ENCODE measurements at regions not wholly inside any gene's neighbourhood (a gene's known extent, or its start where the extent isn't known, plus 50 kb on each side); places are given as distances from the start of the nearest gene placed in this dataset.

DNA sequence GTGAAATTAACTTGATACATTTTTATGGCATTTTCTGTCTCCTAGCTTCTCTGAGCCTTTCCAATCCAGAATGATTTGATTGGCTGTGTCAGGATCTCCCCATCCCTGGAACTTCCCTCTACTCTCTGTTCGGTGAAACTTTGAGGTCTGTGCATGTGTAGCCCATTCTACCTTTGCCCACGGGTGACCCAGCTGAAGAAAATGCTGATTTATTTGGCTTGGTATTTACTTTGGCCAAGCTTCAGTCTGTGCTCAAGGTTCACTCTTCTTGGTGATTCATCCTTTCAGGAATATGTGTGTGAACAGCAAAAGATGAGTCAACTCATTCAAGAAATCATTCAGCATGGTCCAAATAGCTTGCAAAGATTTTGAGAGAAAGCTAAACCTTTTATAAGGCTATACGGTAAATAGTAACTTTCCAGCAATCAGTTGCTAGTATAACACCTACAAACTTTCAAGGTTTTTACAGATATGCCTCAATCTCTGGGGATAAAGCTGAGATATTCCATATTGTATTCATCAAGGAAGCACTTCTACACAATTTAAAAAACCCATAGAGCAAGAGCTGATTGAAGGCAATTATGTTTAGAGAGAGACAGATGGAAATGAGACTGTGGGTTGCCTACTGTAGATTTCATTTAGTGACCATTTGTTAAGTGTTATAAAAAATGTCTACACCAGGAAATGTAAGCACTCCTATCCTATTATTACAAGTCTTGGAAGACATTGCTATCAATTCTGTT, 233.9 kb upstream of the CXXC4 start:
- DNase-seq (ENCODE audit: low read depth in 1 of 2, low spot score in 2 of 2) = no peak
- no peak overlapping the region for H2AFZ ChIP-seq (ENCODE audit: low read length)
- no peak overlapping the region for H3K4me2 ChIP-seq (ENCODE audit: insufficient read depth in 1 of 2, low read depth in 2 of 2, low read length in 2 of 2)
- 91% methylated on average over 3 of the region's 3 CpGs; no CpG with 5 or more reads in 1 of the 2 experiments for WGBS, 2 experiments (ENCODE audit: extremely low coverage in 1 of 2, insufficient coverage in 1 of 2, insufficient read length in 1 of 2, insufficient replicate concordance in 2 of 2, low coverage in 1 of 2, low lambda C conversion rate in 2 of 2, missing lambda C conversion rate in 1 of 2)
- POLR2A ChIA-PET (ENCODE audit: partially characterized antibody) = no interaction called here
- H3K18ac ChIP-seq (ENCODE audit: extremely low read depth, low read length) = no peak overlapping the region
- H4K20me1 ChIP-seq (replicated peaks in 1 of 2; ENCODE audit: control insufficient read depth in 1 of 2, insufficient read depth in 2 of 2, low read length in 2 of 2) = no peaks in the 10 kb centered on the region
- H3K4me1 ChIP-seq (replicated peaks in 1 of 4; ENCODE audit: control insufficient read depth in 3 of 4, insufficient read depth in 4 of 4, low read length in 3 of 4) = no peaks in the 10 kb centered on the region
- no peak overlapping the region for H2BK12ac ChIP-seq (ENCODE audit: low read depth, low read length)
- no peaks in the 10 kb centered on the region for H3K79me2 ChIP-seq (ENCODE audit: control insufficient read depth in 1 of 2, insufficient read depth in 2 of 2, low read length in 2 of 2)
- H2BK15ac ChIP-seq (ENCODE audit: low read length) = no peak overlapping the region
- H4K8ac ChIP-seq (ENCODE audit: extremely low read depth, insufficient read depth, low read length) = no peak overlapping the region
- no peak overlapping the region for H3K4me3 ChIP-seq (ENCODE audit: extremely low read depth in 1 of 4, insufficient read depth in 2 of 4, low read depth in 3 of 4, low read length in 4 of 4)
- no peak for FAIRE-seq
- no peak overlapping the region for H2AK5ac ChIP-seq (ENCODE audit: low read depth, low read length)
- H2BK20ac ChIP-seq (ENCODE audit: low read length) = no peak overlapping the region
- H4K91ac ChIP-seq (replicated peaks; ENCODE audit: insufficient read length, low read length) = no peak overlapping the region
- H2BK120ac ChIP-seq (replicated peaks; ENCODE audit: low read depth, low read length) = no peak overlapping the region
- H3K9me3 ChIP-seq (ENCODE audit: insufficient read depth in 2 of 2, low read depth in 1 of 2, low read length in 1 of 2) = no peaks in the 10 kb centered on the region
- no peaks in the 10 kb centered on the region for H3K79me1 ChIP-seq (ENCODE audit: low read depth, low read length)
- H3K23me2 ChIP-seq (ENCODE audit: low read depth, low read length) = no peaks in the 10 kb centered on the region
- no peak overlapping the region for H3K27ac ChIP-seq (ENCODE audit: low read depth, low read length)
- H2BK5ac ChIP-seq (ENCODE audit: low read depth, low read length) = no peak overlapping the region
- H3K36me3 ChIP-seq (ENCODE audit: control insufficient read depth in 2 of 4, insufficient read depth in 4 of 4, low read length in 3 of 4) = no peaks in the 10 kb centered on the region
- H3K4ac ChIP-seq (replicated peaks; ENCODE audit: insufficient read length, low read depth, low read length) = no peak overlapping the region
- no peak overlapping the region for H3K14ac ChIP-seq (ENCODE audit: insufficient read length)
- TF ChIP-seq JUN (IDR thresholded peaks at IDR 0.05; ENCODE audit: low read depth, low read length) (no peak), KDM5A (IDR thresholded peaks at IDR 0.05; ENCODE audit: low read length) (no peak), RAD21 (IDR thresholded peaks at IDR 0.05 in 1 of 2, conservative IDR thresholded peaks at IDR 0.05 in 1 of 2; ENCODE audit: low read depth in 2 of 2, low read length in 2 of 2) (no peak), CREB1 (IDR thresholded peaks at IDR 0.05) (no peak), EP300 (IDR thresholded peaks at IDR 0.05; ENCODE audit: borderline replicate concordance in 1 of 2, low read depth in 2 of 2, low read length in 2 of 2) (no peak), CEBPB (IDR thresholded peaks at IDR 0.05; ENCODE audit: low read depth, low read length) (no peak), SAP30 (IDR thresholded peaks at IDR 0.05; ENCODE audit: insufficient read depth, insufficient replicate concordance, low read length) (no peak), HDAC2 (IDR thresholded peaks at IDR 0.05; ENCODE audit: borderline replicate concordance in 1 of 2, low read depth in 2 of 2, low read length in 2 of 2) (no peak), SIX5 (IDR thresholded peaks at IDR 0.05; ENCODE audit: low read depth, low read length) (no peak), RFX5 (IDR thresholded peaks at IDR 0.05; ENCODE audit: borderline replicate concordance, low read depth, low read length) (no peak), SIN3A (conservative IDR thresholded peaks at IDR 0.05 in 1 of 2, IDR thresholded peaks at IDR 0.05 in 1 of 2; ENCODE audit: low read depth in 1 of 2, low read length in 2 of 2) (no peak), EZH2 (IDR thresholded peaks at IDR 0.05; ENCODE audit: low read depth, low read length, severe bottlenecking) (no peak)
- no peak overlapping the region for H3K56ac ChIP-seq (replicated peaks; ENCODE audit: insufficient read length, low read depth, low read length)
- H3K9ac ChIP-seq (replicated peaks in 1 of 4; ENCODE audit: extremely low read depth in 1 of 4, low read depth in 3 of 4, low read length in 3 of 4) = no peak overlapping the region
- no peak overlapping the region for H4K5ac ChIP-seq (ENCODE audit: insufficient read length, low read depth, low read length)
- H3K27me3 ChIP-seq (replicated peaks in 1 of 4; ENCODE audit: control insufficient read depth in 3 of 4, extremely low read depth in 1 of 4, insufficient read depth in 3 of 4, low read length in 3 of 4) = no peaks in the 10 kb centered on the region
- CTCF ChIA-PET (ENCODE audit: partially characterized antibody) = no interaction called here
- H3K23ac ChIP-seq (ENCODE audit: insufficient read length) = no peak overlapping the region

All from H1 (cell line).